Astrocyte (in vitro differentiated cells and primary cell): ENCODE measurements at regions not wholly inside any gene's neighbourhood (a gene's known extent, or its start where the extent isn't known, plus 50 kb on each side); places are given as distances from the start of the nearest gene placed in this dataset.

Source experiments
- EZH2 ChIP-seq: IDR thresholded peaks from 2 replicates; pipeline ENCODE4 v1.6.1; 2012; ENCODE audit warnings: mild to moderate bottlenecking, low read length, inconsistent platforms; ENCODE audit not compliant: insufficient read depth
- TF ChIP-seq, protein P1 (sequence below): IDR thresholded peaks from 2 replicates; pipeline ENCODE4 v1.5.1; 2011; ENCODE audit warnings: low read depth, mild to moderate bottlenecking, inconsistent platforms, low read length, moderate library complexity; ENCODE audit not compliant: insufficient read depth

DNA sequence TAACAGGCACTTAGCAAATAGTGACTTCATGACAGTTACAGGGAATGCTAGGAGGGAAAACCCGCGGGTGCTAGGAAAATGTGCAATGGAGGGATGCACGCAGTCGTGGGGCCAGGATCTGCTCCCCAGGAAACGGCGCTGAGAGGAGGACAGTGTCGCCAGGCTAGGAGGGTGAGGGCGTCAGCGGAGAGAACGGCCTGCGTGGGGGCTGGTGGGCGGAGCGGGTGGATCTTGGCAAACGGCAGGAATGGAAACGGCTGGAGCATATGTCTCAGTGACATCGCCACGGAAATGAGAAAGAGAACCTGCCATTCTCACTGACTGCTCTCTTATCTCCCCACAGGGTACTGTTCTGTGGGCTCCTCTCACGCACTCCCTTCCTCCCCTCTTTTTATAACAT is 478.5 kb upstream of the ID2 start:
- TF ChIP-seq, protein P1, sequence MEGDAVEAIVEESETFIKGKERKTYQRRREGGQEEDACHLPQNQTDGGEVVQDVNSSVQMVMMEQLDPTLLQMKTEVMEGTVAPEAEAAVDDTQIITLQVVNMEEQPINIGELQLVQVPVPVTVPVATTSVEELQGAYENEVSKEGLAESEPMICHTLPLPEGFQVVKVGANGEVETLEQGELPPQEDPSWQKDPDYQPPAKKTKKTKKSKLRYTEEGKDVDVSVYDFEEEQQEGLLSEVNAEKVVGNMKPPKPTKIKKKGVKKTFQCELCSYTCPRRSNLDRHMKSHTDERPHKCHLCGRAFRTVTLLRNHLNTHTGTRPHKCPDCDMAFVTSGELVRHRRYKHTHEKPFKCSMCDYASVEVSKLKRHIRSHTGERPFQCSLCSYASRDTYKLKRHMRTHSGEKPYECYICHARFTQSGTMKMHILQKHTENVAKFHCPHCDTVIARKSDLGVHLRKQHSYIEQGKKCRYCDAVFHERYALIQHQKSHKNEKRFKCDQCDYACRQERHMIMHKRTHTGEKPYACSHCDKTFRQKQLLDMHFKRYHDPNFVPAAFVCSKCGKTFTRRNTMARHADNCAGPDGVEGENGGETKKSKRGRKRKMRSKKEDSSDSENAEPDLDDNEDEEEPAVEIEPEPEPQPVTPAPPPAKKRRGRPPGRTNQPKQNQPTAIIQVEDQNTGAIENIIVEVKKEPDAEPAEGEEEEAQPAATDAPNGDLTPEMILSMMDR: no peak
- no peak for TF ChIP-seq EZH2
